H1 (cell line): ENCODE measurements at regions not wholly inside any gene's neighbourhood (a gene's known extent, or its start where the extent isn't known, plus 50 kb on each side); places are given as distances from the start of the nearest gene placed in this dataset.

ENCODE experiments used
- CTCF ChIA-PET: fragments of 300-600 bp; sonication (Branson Sonifier 250); formaldehyde crosslinking; loops from one replicate; lab custom pipeline; 2021; ENCODE audit not compliant: partially characterized antibody; lab: Charles Lee
- POLR2A ChIA-PET: fragments of 300-600 bp; sonication (Branson Sonifier 250); formaldehyde crosslinking; loops from one replicate; lab custom pipeline; 2021; ENCODE audit warnings: inconsistent platforms; ENCODE audit not compliant: partially characterized antibody; lab: Charles Lee
- DNase-seq, 2 experiments: peaks; one replicate each; pipeline versions ENCODE4 v3.0.0 to v3.0.0-alpha.2; 2010 to 2022; ENCODE audit warnings: low spot score in 2 of 2, low read depth in 1 of 2, mixed read lengths in 1 of 2
- FAIRE-seq: peaks from 2 replicates; lab custom pipeline; 2011; peaks lifted over from hg19 to GRCh38; lab: Jason Lieb, UNC
- H2AFZ ChIP-seq: 2 replicates; pipeline ENCODE4 v1.8.1; 2012; ENCODE audit warnings: low read length, inconsistent platforms
- H2AK5ac ChIP-seq: 2 replicates; pipeline ENCODE4 v1.6.1; 2013; ENCODE audit warnings: low read depth, low read length
- H2BK120ac ChIP-seq: replicated peaks from 2 replicates; pipeline ENCODE3; 2013; ENCODE audit warnings: low read depth, low read length, inconsistent platforms
- H2BK12ac ChIP-seq: 2 replicates; pipeline ENCODE4 v1.6.1; 2013; ENCODE audit warnings: low read depth, low read length
- H2BK15ac ChIP-seq: 2 replicates; pipeline ENCODE4 v1.6.1; 2013; ENCODE audit warnings: low read length
- H2BK20ac ChIP-seq: 2 replicates; pipeline ENCODE4 v1.6.1; 2013; ENCODE audit warnings: low read length
- H2BK5ac ChIP-seq: 2 replicates; pipeline ENCODE4 v1.6.1; 2013; ENCODE audit warnings: low read depth, low read length
- H3K14ac ChIP-seq: 2 replicates; pipeline ENCODE4 v1.6.1; 2013; ENCODE audit warnings: inconsistent platforms; ENCODE audit not compliant: insufficient read length
- H3K18ac ChIP-seq: 2 replicates; pipeline ENCODE4 v1.6.1; 2013; ENCODE audit warnings: low read length; ENCODE audit errors: extremely low read depth
- H3K23ac ChIP-seq: 2 replicates; pipeline ENCODE4 v1.6.1; 2013; ENCODE audit warnings: inconsistent platforms; ENCODE audit not compliant: insufficient read length
- H3K23me2 ChIP-seq: 2 replicates; pipeline ENCODE4 v1.6.1; 2013; ENCODE audit warnings: low read depth, low read length
- H3K27ac ChIP-seq: 2 replicates; pipeline ENCODE4 v1.6.1; 2011; ENCODE audit warnings: low read depth, low read length, inconsistent platforms
- H3K27me3 ChIP-seq, 4 experiments: replicated peaks in 1 of 4; 1 replicate in 1 of 4; 2 replicates in 3 of 4; pipeline versions ENCODE4 v1.6.1 to v1.8.1; 2011 to 2013; ENCODE audit warnings: low read length in 3 of 4, mild to moderate bottlenecking in 3 of 4, inconsistent platforms in 2 of 4, mixed read lengths in 2 of 4, moderate library complexity in 1 of 4; ENCODE audit not compliant: control insufficient read depth in 3 of 4, insufficient read depth in 3 of 4; ENCODE audit errors: extremely low read depth in 1 of 4
- H3K36me3 ChIP-seq, 4 experiments: 2 replicates each; pipeline versions ENCODE4 v1.6.1 to v1.8.1; 2011 to 2013; ENCODE audit warnings: mild to moderate bottlenecking in 4 of 4, low read length in 3 of 4, moderate library complexity in 2 of 4, control low read depth in 1 of 4, inconsistent platforms in 1 of 4; ENCODE audit not compliant: insufficient read depth in 4 of 4, control insufficient read depth in 2 of 4
- H3K4ac ChIP-seq: replicated peaks from 2 replicates; pipeline ENCODE3; 2013; ENCODE audit warnings: low read length, low read depth, mixed read lengths, inconsistent platforms; ENCODE audit not compliant: insufficient read length
- H3K4me1 ChIP-seq, 4 experiments: replicated peaks in 1 of 4; 1 replicate in 1 of 4; 2 replicates in 3 of 4; pipeline versions ENCODE4 v1.6.1 to v1.8.1; 2011 to 2013; ENCODE audit warnings: low read length in 3 of 4, inconsistent platforms in 2 of 4, mixed read lengths in 1 of 4; ENCODE audit not compliant: insufficient read depth in 4 of 4, control insufficient read depth in 3 of 4
- H3K4me2 ChIP-seq, 2 experiments: 2 replicates each; pipeline versions ENCODE4 v1.6.1 to v1.8.1; 2011 to 2013; ENCODE audit warnings: low read depth in 2 of 2, low read length in 2 of 2, control low read depth in 1 of 2, inconsistent platforms in 1 of 2, mild to moderate bottlenecking in 1 of 2; ENCODE audit not compliant: insufficient read depth in 1 of 2
- H3K4me3 ChIP-seq, 4 experiments: fragments of 200-600, 300-600 bp in 1 of 4; sonication (generic), shearing (Covaris generic), sonication (Bioruptor Twin) in 1 of 4; 2 replicates each; pipeline versions ENCODE4 v1.5.1 to v1.8.1; 2011 to 2016; ENCODE audit warnings: low read length in 4 of 4, low read depth in 3 of 4, control low read depth in 2 of 4, inconsistent platforms in 2 of 4, mild to moderate bottlenecking in 2 of 4, mixed read lengths in 1 of 4, moderate library complexity in 1 of 4; ENCODE audit not compliant: insufficient read depth in 2 of 4; ENCODE audit errors: extremely low read depth in 1 of 4
- H3K56ac ChIP-seq: replicated peaks from 2 replicates; pipeline ENCODE3; 2013; ENCODE audit warnings: low read depth, mild to moderate bottlenecking, mixed read lengths, low read length, inconsistent platforms; ENCODE audit not compliant: insufficient read length
- H3K79me1 ChIP-seq: 2 replicates; pipeline ENCODE4 v1.6.1; 2013; ENCODE audit warnings: low read depth, low read length, control low read depth
- H3K79me2 ChIP-seq, 2 experiments: 2 replicates each; pipeline versions ENCODE4 v1.6.1 to v1.8.1; 2012 to 2013; ENCODE audit warnings: low read length in 2 of 2, mild to moderate bottlenecking in 2 of 2, inconsistent platforms in 1 of 2; ENCODE audit not compliant: insufficient read depth in 2 of 2, control insufficient read depth in 1 of 2
- H3K9ac ChIP-seq, 4 experiments: replicated peaks in 1 of 4; 1 replicate in 1 of 4; 2 replicates in 3 of 4; pipeline versions ENCODE4 v1.6.1 to v1.8.1; 2011 to 2013; ENCODE audit warnings: low read depth in 3 of 4, low read length in 3 of 4, control low read depth in 2 of 4, mild to moderate bottlenecking in 2 of 4, moderate library complexity in 2 of 4, inconsistent platforms in 1 of 4; ENCODE audit errors: extremely low read depth in 1 of 4
- H3K9me3 ChIP-seq, 2 experiments: 2 replicates each; pipeline versions ENCODE4 v1.6.1 to v1.8.1; 2012 to 2013; ENCODE audit warnings: mild to moderate bottlenecking in 2 of 2, moderate library complexity in 2 of 2, control low read depth in 1 of 2, inconsistent platforms in 1 of 2, low read depth in 1 of 2, low read length in 1 of 2, mixed read lengths in 1 of 2; ENCODE audit not compliant: insufficient read depth in 2 of 2
- H4K20me1 ChIP-seq, 2 experiments: replicated peaks in 1 of 2; 2 replicates each; pipeline versions ENCODE3 to v1.8.1; 2011 to 2013; ENCODE audit warnings: inconsistent platforms in 2 of 2, low read length in 2 of 2, mild to moderate bottlenecking in 1 of 2; ENCODE audit not compliant: insufficient read depth in 2 of 2, control insufficient read depth in 1 of 2
- H4K5ac ChIP-seq: 2 replicates; pipeline ENCODE4 v1.6.1; 2013; ENCODE audit warnings: low read length, low read depth, mixed read lengths, inconsistent platforms; ENCODE audit not compliant: insufficient read length
- H4K8ac ChIP-seq: 2 replicates; pipeline ENCODE4 v1.8.0; 2013; ENCODE audit warnings: mild to moderate bottlenecking, moderate library complexity, low read length, inconsistent platforms; ENCODE audit not compliant: insufficient read depth; ENCODE audit errors: extremely low read depth
- H4K91ac ChIP-seq: replicated peaks from 2 replicates; pipeline ENCODE3; 2013; ENCODE audit warnings: low read length, mixed read lengths, inconsistent platforms; ENCODE audit not compliant: insufficient read length
- BCL11A ChIP-seq, 2 experiments: IDR thresholded peaks; one replicate each; pipeline ENCODE4 v1.6.1; 2011; ENCODE audit warnings: low read depth in 2 of 2, low read length in 2 of 2, mild to moderate bottlenecking in 2 of 2
- CBX5 ChIP-seq: fragments of 300-800, 300-1000 bp; sonication (generic); IDR thresholded peaks from 2 replicates; pipeline ENCODE4 v1.7.1; 2016; ENCODE audit warnings: antibody characterized with exemption, low read length, low read depth
- CBX8 ChIP-seq: fragments of 300-800, 300-1000 bp; sonication (generic); IDR thresholded peaks from 2 replicates; pipeline ENCODE4 v1.7.1; 2016; ENCODE audit warnings: low read depth, low read length, borderline replicate concordance
- CTBP2 ChIP-seq: IDR thresholded peaks from 2 replicates; pipeline ENCODE4 v1.7.0; 2011; ENCODE audit warnings: borderline replicate concordance, mild to moderate bottlenecking, moderate library complexity, mixed read lengths, low read length; ENCODE audit not compliant: insufficient read depth, insufficient read length
- RNF2 ChIP-seq: fragments of 200-900, 300-1000 bp; sonication (generic); IDR thresholded peaks from 2 replicates; pipeline ENCODE4 v1.7.1; 2016; ENCODE audit warnings: borderline replicate concordance, low read depth, mild to moderate bottlenecking, antibody characterized with exemption, low read length; ENCODE audit not compliant: poor library complexity, severe bottlenecking; ENCODE audit errors: missing control alignments
- RXRA ChIP-seq: IDR thresholded peaks from 2 replicates; pipeline ENCODE4 v1.6.1; 2011; ENCODE audit warnings: low read depth, mild to moderate bottlenecking, low read length, moderate library complexity; ENCODE audit not compliant: insufficient read depth
- TEAD4 ChIP-seq: IDR thresholded peaks from 2 replicates; pipeline ENCODE4 v1.6.1; 2012; ENCODE audit warnings: low read depth, low read length, inconsistent platforms, mixed read lengths

DNA sequence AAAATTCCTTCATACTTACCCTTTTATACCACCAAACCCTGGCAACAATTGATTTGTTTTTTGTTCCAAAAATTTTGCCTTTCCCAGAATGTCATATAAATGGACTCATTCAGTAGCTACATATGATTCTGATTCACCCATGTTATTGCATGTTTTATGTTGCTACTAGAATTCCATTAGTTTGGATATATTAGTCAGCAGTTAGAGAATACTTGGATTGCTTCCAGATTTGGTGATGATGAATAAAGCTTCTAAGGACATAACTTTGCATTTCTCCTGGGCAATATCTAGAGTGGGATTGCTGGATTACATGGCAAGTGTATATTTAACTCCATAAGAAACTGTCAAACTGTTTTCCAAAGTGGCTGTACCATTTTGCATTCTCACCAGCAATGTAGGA, 806.9 kb downstream of the DNAJB9 start:
- DNase-seq: no peak
- H4K20me1 ChIP-seq: no peaks in the 10 kb centered on the region
- no peaks in the 10 kb centered on the region for H3K79me2 ChIP-seq
- H2BK120ac ChIP-seq: no peak overlapping the region
- no peak overlapping the region for H3K27ac ChIP-seq
- no peak overlapping the region for H3K4ac ChIP-seq
- H4K91ac ChIP-seq: no peak overlapping the region
- no peak overlapping the region for H4K5ac ChIP-seq
- H2AK5ac ChIP-seq: no peak overlapping the region
- H4K8ac ChIP-seq: no peak overlapping the region
- H3K14ac ChIP-seq: no peak overlapping the region
- no peak overlapping the region for H3K23ac ChIP-seq
- CTCF ChIA-PET: interaction anchor here (1.1 kb wide), 1 partner anchor 88 kb away, joined by 3 read pairs; no protein-coding TSS in a partner anchor
- H3K4me2 ChIP-seq: no peak overlapping the region
- no peak overlapping the region for H2BK15ac ChIP-seq
- H3K9me3 ChIP-seq: no peaks in the 10 kb centered on the region
- H2BK5ac ChIP-seq: no peak overlapping the region
- H3K27me3 ChIP-seq: no peaks in the 10 kb centered on the region
- no peak overlapping the region for H3K56ac ChIP-seq
- no peak overlapping the region for H2BK12ac ChIP-seq
- no peaks in the 10 kb centered on the region for H3K23me2 ChIP-seq
- POLR2A ChIA-PET: no interaction called here
- no peaks in the 10 kb centered on the region for H3K79me1 ChIP-seq
- H3K18ac ChIP-seq: no peak overlapping the region
- H3K4me1 ChIP-seq: no peaks in the 10 kb centered on the region
- H3K9ac ChIP-seq: no peak overlapping the region
- TF ChIP-seq CTBP2: no peak
- no peak for TF ChIP-seq BCL11A (IDR thresholded peaks at IDR 0.05; ENCODE audit: low read depth in 2 of 2, low read length in 2 of 2)
- no peak for TF ChIP-seq CBX8
- TF ChIP-seq RXRA: no peak
- TF ChIP-seq CBX5: no peak
- TF ChIP-seq RNF2: no peak
- TF ChIP-seq TEAD4: no peak
- TF ChIP-seq, all 59 proteins: peak for 0
- Histone ChIP-seq H3K36me3 (no peaks in the 10 kb centered on the region), H3K4me3 (no peak overlapping the region), H2BK20ac (no peak overlapping the region), H2AFZ (no peak overlapping the region)
- no peak for FAIRE-seq
